A673 (cell line): ENCODE measurements at regions not wholly inside any gene's neighbourhood (a gene's known extent, or its start where the extent isn't known, plus 50 kb on each side); places are given as distances from the start of the nearest gene placed in this dataset.

Source experiments
- CTCF ChIP-seq: fragments of 300-800, 200-600 bp; sonication (generic); conservative IDR thresholded peaks from 2 replicates; pipeline ENCODE4 v1.5.1; 2017; ENCODE audit warnings: low read depth, mild to moderate bottlenecking, antibody characterized with exemption, low read length, moderate library complexity, mixed read lengths
- EZH2 ChIP-seq: fragments of 200-600 bp; sonication (generic); IDR thresholded peaks from 2 replicates; pipeline ENCODE4 v1.6.1; 2017; ENCODE audit warnings: borderline replicate concordance, low read depth, mild to moderate bottlenecking, mixed read lengths, antibody characterized with exemption, low read length; ENCODE audit not compliant: poor library complexity, severe bottlenecking

- TF ChIP-seq CTCF (no peak), EZH2 (no peak)
Measured at GRCh38 chrX:6384371-6384770, 150.5 kb downstream of the VCX3A start.
